Fibroblast of skin of scalp (primary cell): ENCODE measurements at regions not wholly inside any gene's neighbourhood (a gene's known extent, or its start where the extent isn't known, plus 50 kb on each side); places are given as distances from the start of the nearest gene placed in this dataset.
A peak's percentile ranks its signal among the peaks of the same experiment; 100 is the strongest.
"Not testable (repeated sequence)": the region's sequence is repeated elsewhere in the genome, so short reads cannot be mapped to it uniquely, and the experiment has no call there.

ENCODE experiments used
- DNase-seq: peaks from one replicate; pipeline ENCODE4 v3.0.0-alpha.2; 2013

- DNase-seq, result no peak
Measured at GRCh38 chr10:119996944-119997343, 104.4 kb downstream of the SEC23IP start.

GRCh38 chr10:119997429-119997828, 104.9 kb downstream of the SEC23IP start:
- peak; percentile 2 for DNase-seq

- no peak for DNase-seq
Measured at GRCh38 chr10:120002785-120003184, 110.3 kb downstream of the SEC23IP start.

GRCh38 chr10:120005207-120006201, 113.0 kb downstream of the SEC23IP start:
- no peak for DNase-seq

- DNase-seq, result no peak
Measured at GRCh38 chr10:120007261-120007660, 114.7 kb downstream of the SEC23IP start.

- DNase-seq, result no peak
Measured at GRCh38 chr10:120011359-120012130, 119.0 kb downstream of the SEC23IP start.

GRCh38 chr10:120012131-120012400, 119.5 kb downstream of the SEC23IP start:
- no peak for DNase-seq

GRCh38 chr10:120012566-120012965, 120.0 kb downstream of the SEC23IP start:
- DNase-seq, result no peak

GRCh38 chr10:120014031-120014430, 121.5 kb downstream of the SEC23IP start:
- DNase-seq, result no peak

- DNase-seq, result no peak
Measured at GRCh38 chr10:120015064-120015463, 122.5 kb downstream of the SEC23IP start.

- DNase-seq, result no peak
Measured at GRCh38 chr10:120016906-120017305, 124.4 kb downstream of the SEC23IP start.

- no peak for DNase-seq
Measured at GRCh38 chr10:120017733-120018417, 125.3 kb downstream of the SEC23IP start.

- no peak for DNase-seq
Measured at GRCh38 chr10:120018695-120019094, 126.2 kb downstream of the SEC23IP start.

- DNase-seq, result no peak
Measured at GRCh38 chr10:120019568-120019967, 127.0 kb downstream of the SEC23IP start.

- no peak for DNase-seq
Measured at GRCh38 chr10:120022357-120022756, 129.8 kb downstream of the SEC23IP start.

- DNase-seq, result no peak
Measured at GRCh38 chr10:120034236-120034635, 141.7 kb downstream of the SEC23IP start.

GRCh38 chr10:120039046-120039445, 146.5 kb downstream of the SEC23IP start:
- no peak for DNase-seq

- no peak for DNase-seq
Measured at GRCh38 chr10:120039826-120040225, 147.3 kb downstream of the SEC23IP start.

GRCh38 chr10:120041807-120042559, 149.5 kb downstream of the SEC23IP start:
- DNase-seq, result no peak

- DNase-seq, result no peak
Measured at GRCh38 chr10:120042705-120043104, 150.2 kb downstream of the SEC23IP start.

GRCh38 chr10:120047373-120047772, 154.8 kb downstream of the SEC23IP start:
- DNase-seq, result not testable (repeated sequence)

GRCh38 chr10:120047926-120048325, 155.4 kb downstream of the SEC23IP start:
- DNase-seq, result no peak
